Progenitor cell of endocrine pancreas (in vitro differentiated cells): ENCODE measurements at regions not wholly inside any gene's neighbourhood (a gene's known extent, or its start where the extent isn't known, plus 50 kb on each side); places are given as distances from the start of the nearest gene placed in this dataset.

ENCODE experiments used
- DNase-seq: peaks from one replicate; pipeline ENCODE4 v3.0.0; 2021; ENCODE audit warnings: low spot score; ENCODE audit not compliant: unreplicated experiment
- H3K27ac Mint-ChIP-seq: 2 replicates; pipeline ENCODE4 v1.8.0; 2021; ENCODE audit warnings: mild to moderate bottlenecking, moderate library complexity, mixed read lengths
- H3K27me3 Mint-ChIP-seq: 2 replicates; pipeline ENCODE4 v1.8.0; 2021; ENCODE audit warnings: mixed read lengths
- H3K36me3 Mint-ChIP-seq: 2 replicates; pipeline ENCODE4 v1.8.0; 2022; ENCODE audit warnings: mixed read lengths; ENCODE audit not compliant: insufficient read depth
- H3K4me1 Mint-ChIP-seq: 2 replicates; pipeline ENCODE4 v1.8.0; 2021; ENCODE audit warnings: low read depth, mixed read lengths
- H3K4me3 Mint-ChIP-seq: 2 replicates; pipeline ENCODE4 v1.8.0; 2021; ENCODE audit warnings: low read depth, mild to moderate bottlenecking, moderate library complexity, mixed read lengths
- H3K9me3 Mint-ChIP-seq: 2 replicates; pipeline ENCODE4 v1.8.0; 2021; ENCODE audit warnings: low read depth, mixed read lengths
- TF ChIP-seq, protein P1 (sequence below): fragments of 200-600 bp; sonication (generic); IDR thresholded peaks from one replicate; pipeline ENCODE4 v1.5.0; 2021; ENCODE audit warnings: antibody characterized with exemption, mild to moderate bottlenecking; ENCODE audit not compliant: unreplicated experiment

DNA sequence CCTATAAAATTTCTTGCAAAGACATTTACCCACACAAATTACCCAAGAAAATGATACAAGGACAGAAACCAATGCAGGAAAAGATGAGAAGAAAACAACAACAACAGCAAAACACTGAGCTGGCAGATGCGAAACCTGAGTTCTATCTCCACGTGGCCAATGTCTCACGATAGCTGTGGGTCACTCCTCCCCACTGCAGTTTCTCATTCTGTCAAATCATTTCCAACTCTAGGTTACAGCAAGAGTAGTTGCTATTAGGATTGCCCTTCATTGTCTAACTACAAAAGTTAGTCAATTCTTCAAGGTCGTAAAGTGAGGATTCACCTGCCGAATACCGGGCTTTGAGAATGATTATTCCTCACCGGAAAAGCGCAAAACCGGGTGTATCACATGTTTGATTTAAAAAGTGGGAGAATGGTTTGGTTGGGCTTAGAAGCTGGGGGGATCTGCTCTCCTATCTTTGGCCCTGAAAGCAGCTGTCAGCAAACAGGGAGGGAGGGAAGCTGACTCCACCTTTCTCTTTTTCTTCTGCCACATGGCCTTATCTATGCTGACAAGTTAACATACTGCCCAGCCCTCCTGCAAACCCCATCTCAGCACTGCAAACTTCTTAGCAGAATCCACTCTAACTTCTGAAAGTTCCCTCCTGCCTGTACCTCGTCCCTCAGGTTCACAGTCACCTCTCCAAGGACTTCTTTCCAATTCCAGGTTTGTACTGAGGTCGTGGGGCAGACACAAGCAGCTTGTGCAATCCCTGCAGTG lies 473.0 kb downstream of the SOX11 start:
- H3K27me3 Mint-ChIP-seq, result no peaks in the 10 kb centered on the region
- TF ChIP-seq, protein P1, sequence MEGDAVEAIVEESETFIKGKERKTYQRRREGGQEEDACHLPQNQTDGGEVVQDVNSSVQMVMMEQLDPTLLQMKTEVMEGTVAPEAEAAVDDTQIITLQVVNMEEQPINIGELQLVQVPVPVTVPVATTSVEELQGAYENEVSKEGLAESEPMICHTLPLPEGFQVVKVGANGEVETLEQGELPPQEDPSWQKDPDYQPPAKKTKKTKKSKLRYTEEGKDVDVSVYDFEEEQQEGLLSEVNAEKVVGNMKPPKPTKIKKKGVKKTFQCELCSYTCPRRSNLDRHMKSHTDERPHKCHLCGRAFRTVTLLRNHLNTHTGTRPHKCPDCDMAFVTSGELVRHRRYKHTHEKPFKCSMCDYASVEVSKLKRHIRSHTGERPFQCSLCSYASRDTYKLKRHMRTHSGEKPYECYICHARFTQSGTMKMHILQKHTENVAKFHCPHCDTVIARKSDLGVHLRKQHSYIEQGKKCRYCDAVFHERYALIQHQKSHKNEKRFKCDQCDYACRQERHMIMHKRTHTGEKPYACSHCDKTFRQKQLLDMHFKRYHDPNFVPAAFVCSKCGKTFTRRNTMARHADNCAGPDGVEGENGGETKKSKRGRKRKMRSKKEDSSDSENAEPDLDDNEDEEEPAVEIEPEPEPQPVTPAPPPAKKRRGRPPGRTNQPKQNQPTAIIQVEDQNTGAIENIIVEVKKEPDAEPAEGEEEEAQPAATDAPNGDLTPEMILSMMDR, result no peak
- H3K4me1 Mint-ChIP-seq, result peaks cover 11% of the 10 kb centered on the region
- H3K4me3 Mint-ChIP-seq, result no peak overlapping the region
- H3K36me3 Mint-ChIP-seq, result no peaks in the 10 kb centered on the region
- no peak for DNase-seq
- peaks cover 7% of the 10 kb centered on the region for H3K9me3 Mint-ChIP-seq
- no peak overlapping the region for H3K27ac Mint-ChIP-seq

DNA sequence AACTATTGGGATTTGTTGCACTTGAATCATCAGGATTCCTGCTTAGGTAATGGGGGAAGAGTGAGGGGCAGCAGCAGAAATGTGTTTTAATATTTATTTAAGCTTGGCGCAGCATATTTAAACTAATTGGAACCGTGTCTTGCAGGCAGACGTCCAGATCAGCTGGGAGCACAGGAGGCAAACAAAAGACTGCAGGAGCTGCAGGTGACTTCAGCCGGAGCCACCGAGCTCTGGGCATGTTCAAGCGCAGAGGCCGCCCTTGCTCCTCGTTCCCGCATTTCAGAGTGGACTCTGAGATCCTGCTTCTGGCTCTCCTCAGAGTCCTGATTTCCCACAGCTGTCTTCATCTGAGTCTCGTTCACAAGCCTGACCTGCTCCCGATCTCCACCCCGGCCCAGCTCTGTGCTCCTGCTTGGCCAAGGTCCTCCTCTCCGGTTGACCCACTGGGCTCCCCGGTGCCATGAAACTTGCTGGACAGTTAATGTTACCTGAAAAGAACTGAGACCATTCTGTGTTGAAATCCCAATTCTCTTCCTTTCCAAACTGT lies 475.5 kb downstream of the SOX11 start:
- H3K4me1 Mint-ChIP-seq, result peaks cover 11% of the 10 kb centered on the region
- H3K36me3 Mint-ChIP-seq, result no peaks in the 10 kb centered on the region
- no peak for DNase-seq
- H3K4me3 Mint-ChIP-seq, result no peak overlapping the region
- H3K27ac Mint-ChIP-seq, result no peak overlapping the region
- TF ChIP-seq, protein P1, result no peak
- H3K9me3 Mint-ChIP-seq, result no peaks in the 10 kb centered on the region
- H3K27me3 Mint-ChIP-seq, result no peaks in the 10 kb centered on the region

DNA sequence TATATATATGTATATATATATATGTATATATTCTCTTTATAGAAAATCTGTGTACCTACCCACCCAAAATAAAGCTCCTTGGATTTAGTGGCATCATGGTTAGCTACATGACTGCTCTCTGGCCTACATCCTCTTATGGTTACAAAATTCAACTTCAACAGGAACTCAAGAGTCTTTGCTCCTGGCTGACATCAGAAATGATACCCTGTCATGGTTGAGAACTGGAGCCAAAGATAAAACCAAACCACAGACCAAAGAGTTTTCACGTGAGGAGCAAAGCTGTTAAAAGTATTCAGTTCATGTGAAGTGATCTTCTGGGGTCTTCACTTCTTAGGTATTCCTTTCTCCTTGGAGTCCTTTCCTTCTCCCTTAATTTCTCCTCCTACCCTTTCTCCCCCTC lies 476.3 kb downstream of the SOX11 start:
- H3K9me3 Mint-ChIP-seq, result peaks cover 5% of the 10 kb centered on the region
- TF ChIP-seq, protein P1, result no peak

DNA sequence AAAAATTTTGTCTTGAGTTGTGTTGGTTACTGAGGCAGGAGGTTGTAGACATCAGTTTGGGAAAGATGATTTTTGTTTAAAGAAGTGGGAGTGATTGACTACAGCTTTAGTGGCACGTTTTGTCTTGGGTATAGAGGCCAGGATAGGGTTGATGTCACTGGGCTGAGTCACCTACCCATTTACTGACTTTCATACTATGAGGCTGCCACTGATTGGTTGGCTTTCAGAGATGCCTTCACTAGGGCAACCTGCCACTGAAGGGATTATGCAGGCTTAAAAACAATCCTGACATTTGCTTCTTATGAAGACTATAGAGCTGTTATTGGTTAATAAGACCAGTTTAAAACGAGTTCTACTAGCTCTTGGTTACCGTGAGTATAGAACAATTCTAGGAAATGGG lies 479.1 kb downstream of the SOX11 start:
- Mint-ChIP-seq H3K27ac (no peak overlapping the region), H3K36me3 (no peaks in the 10 kb centered on the region)
- TF ChIP-seq, protein P1, result no peak

More for the DNA sequence above, 476.3 kb downstream of the SOX11 start:
- H3K4me1 Mint-ChIP-seq, result peaks cover 11% of the 10 kb centered on the region
- H3K36me3 Mint-ChIP-seq, result no peaks in the 10 kb centered on the region
- H3K27ac Mint-ChIP-seq, result no peak overlapping the region
- H3K27me3 Mint-ChIP-seq, result no peaks in the 10 kb centered on the region
- no peak overlapping the region for H3K4me3 Mint-ChIP-seq
- no peak for DNase-seq

DNA sequence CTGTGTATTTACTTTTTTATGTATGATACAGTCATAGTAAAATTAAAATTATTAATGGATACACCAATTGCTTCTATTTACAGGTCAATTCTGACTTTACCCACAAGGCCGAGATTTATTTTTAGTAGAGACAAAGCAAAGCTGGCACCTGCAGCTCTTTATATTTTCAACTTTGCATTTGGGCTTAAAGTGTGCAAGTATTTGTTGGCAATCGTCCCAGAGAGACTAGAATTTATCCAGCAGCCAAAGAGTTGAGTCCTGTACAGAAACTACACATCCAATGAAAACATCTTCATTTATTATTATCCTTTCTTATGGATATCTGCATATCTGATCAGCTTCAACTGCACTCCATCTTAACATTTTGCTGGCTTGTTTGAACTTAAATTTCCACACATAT lies 485.6 kb downstream of the SOX11 start:
- H3K36me3 Mint-ChIP-seq, result no peaks in the 10 kb centered on the region
- peaks cover 12% of the 10 kb centered on the region for H3K9me3 Mint-ChIP-seq
- DNase-seq, result no peak
- TF ChIP-seq, protein P1, result no peak
- H3K27me3 Mint-ChIP-seq, result no peaks in the 10 kb centered on the region
- no peak overlapping the region for H3K4me3 Mint-ChIP-seq
- H3K27ac Mint-ChIP-seq, result no peak overlapping the region
- peaks cover 26% of the 10 kb centered on the region for H3K4me1 Mint-ChIP-seq

More for the DNA sequence above, 479.1 kb downstream of the SOX11 start:
- H3K4me3 Mint-ChIP-seq, result no peak overlapping the region
- no peak for DNase-seq
- no peaks in the 10 kb centered on the region for H3K4me1 Mint-ChIP-seq
- peaks cover 12% of the 10 kb centered on the region for H3K9me3 Mint-ChIP-seq
- H3K27me3 Mint-ChIP-seq, result no peaks in the 10 kb centered on the region
